K562 (cell line): ENCODE measurements at regions not wholly inside any gene's neighbourhood (a gene's known extent, or its start where the extent isn't known, plus 50 kb on each side); places are given as distances from the start of the nearest gene placed in this dataset.

ENCODE experiments used
- BRCA1 ChIP-seq, 2 experiments: fragments of 450-650 bp in 1 of 2; sonication (generic) in 1 of 2; formaldehyde crosslinking in 1 of 2; IDR thresholded peaks; 2 replicates each; pipeline versions ENCODE4 v1.5.0 to v1.6.1; 2017 to 2020; ENCODE audit warnings: mild to moderate bottlenecking in 1 of 2, missing genetic modification reagents in 1 of 2
- EGR1 ChIP-seq: fragments of 450-650 bp; conservative IDR thresholded peaks from 2 replicates; pipeline ENCODE4 v1.6.1; 2017; ENCODE audit warnings: mild to moderate bottlenecking
- ETV6 ChIP-seq, 3 experiments: fragments of 150-350 bp in 1 of 3; sonication (generic) in 1 of 3; formaldehyde crosslinking in 1 of 3; IDR thresholded peaks; 2 replicates each; pipeline versions ENCODE4 v1.6.1 to v1.8.0; 2014 to 2022; ENCODE audit warnings: borderline replicate concordance in 2 of 3, low read depth in 2 of 3, antibody characterized with exemption in 1 of 3, low read length in 1 of 3, mild to moderate bottlenecking in 1 of 3, missing genetic modification reagents in 1 of 3
- KLF10 ChIP-seq: fragments of 250-450 bp; sonication (Bioruptor Pico); IDR thresholded peaks from 2 replicates; pipeline ENCODE4 v1.6.1; 2021; ENCODE audit warnings: matching md5 sums
- MEIS2 ChIP-seq: fragments of 450-650 bp; IDR thresholded peaks from 2 replicates; pipeline ENCODE4 v1.6.1; 2014; ENCODE audit warnings: mild to moderate bottlenecking; ENCODE audit not compliant: partially characterized antibody
- POLR2AphosphoS5 ChIP-seq: IDR thresholded peaks from 2 replicates; pipeline ENCODE4 v1.6.1; 2011; ENCODE audit warnings: mild to moderate bottlenecking, low read depth, low read length, moderate library complexity; ENCODE audit not compliant: control insufficient read depth, insufficient read depth
- SMAD2 ChIP-seq: fragments of 150-350 bp; IDR thresholded peaks from 2 replicates; pipeline ENCODE4 v1.6.1; 2014; ENCODE audit warnings: low read depth, mild to moderate bottlenecking, low read length
- SP2 ChIP-seq: IDR thresholded peaks from 2 replicates; pipeline ENCODE4 v1.6.1; 2011; ENCODE audit warnings: mild to moderate bottlenecking, low read depth, low read length, moderate library complexity; ENCODE audit not compliant: poor library complexity, severe bottlenecking; ENCODE audit errors: extremely low read depth
- SRSF3 ChIP-seq: fragments of 200-400 bp; formaldehyde crosslinking; IDR thresholded peaks from 2 replicates; pipeline ENCODE4 v1.6.1; 2016; ENCODE audit warnings: mild to moderate bottlenecking, low read length, moderate library complexity; ENCODE audit not compliant: insufficient read depth
- TARDBP ChIP-seq: fragments of 450-650 bp; IDR thresholded peaks from 2 replicates; pipeline ENCODE4 v1.6.1; 2016
- TRIM24 ChIP-seq, 2 experiments: fragments of 450-650 bp; IDR thresholded peaks; 2 replicates each; pipeline ENCODE4 v1.6.1; 2016
- TF ChIP-seq, protein P1 (sequence below): sonication (generic); formaldehyde crosslinking; IDR thresholded peaks from 2 replicates; pipeline ENCODE4 v1.5.0; 2020; ENCODE audit warnings: missing genetic modification reagents

DNA sequence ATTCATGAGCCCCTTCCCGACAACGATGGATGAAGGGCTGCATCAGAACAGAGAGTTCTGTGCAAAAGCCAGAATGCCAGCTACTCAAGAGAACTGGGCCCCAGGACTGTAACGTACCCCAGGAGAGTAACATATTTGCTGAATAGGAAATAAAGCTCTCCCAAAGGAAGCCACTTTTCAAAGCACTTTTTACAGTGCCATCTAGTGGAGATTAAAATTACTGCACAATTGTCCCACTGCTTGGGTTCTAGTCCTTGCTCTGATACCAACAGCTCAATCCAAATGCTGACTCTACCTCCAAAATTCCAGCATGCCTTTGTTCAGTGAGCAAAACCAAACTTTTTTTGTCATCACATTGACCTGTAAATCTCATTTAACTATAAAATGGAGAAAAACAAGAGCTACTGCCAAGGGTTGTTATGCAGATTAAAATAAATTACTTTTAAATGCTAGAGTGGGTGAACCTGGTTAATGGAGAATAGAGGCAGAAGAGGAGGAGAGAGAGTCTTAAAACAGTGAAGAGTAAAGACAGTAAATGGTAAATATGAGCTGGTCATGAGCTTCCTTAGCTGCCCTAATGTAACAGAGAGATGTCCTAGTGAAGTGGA lies 87.6 kb upstream of the FSHB start:
- no peak for TF ChIP-seq SRSF3
- TF ChIP-seq KLF10 (CRISPR knock-in tag): no peak
- TF ChIP-seq SMAD2: no peak
- TF ChIP-seq POLR2AphosphoS5: no peak
- no peak for TF ChIP-seq BRCA1 (IDR thresholded peaks at IDR 0.05)
- no peak for TF ChIP-seq BRCA1 (CRISPR knock-in tag; IDR thresholded peaks at IDR 0.05)
- no peak for TF ChIP-seq MEIS2
- TF ChIP-seq TARDBP: no peak
- no peak for TF ChIP-seq ETV6 (IDR thresholded peaks at IDR 0.05; ENCODE audit: borderline replicate concordance in 1 of 2, low read depth in 2 of 2, low read length in 1 of 2)
- TF ChIP-seq ETV6 (CRISPR knock-in tag; IDR thresholded peaks at IDR 0.05; ENCODE audit: borderline replicate concordance): no peak
- TF ChIP-seq TRIM24 (IDR thresholded peaks at IDR 0.05): no peak
- TF ChIP-seq, protein P1, sequence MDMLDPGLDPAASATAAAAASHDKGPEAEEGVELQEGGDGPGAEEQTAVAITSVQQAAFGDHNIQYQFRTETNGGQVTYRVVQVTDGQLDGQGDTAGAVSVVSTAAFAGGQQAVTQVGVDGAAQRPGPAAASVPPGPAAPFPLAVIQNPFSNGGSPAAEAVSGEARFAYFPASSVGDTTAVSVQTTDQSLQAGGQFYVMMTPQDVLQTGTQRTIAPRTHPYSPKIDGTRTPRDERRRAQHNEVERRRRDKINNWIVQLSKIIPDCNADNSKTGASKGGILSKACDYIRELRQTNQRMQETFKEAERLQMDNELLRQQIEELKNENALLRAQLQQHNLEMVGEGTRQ (CRISPR knock-in tag): no peak
- no peak for TF ChIP-seq SP2
- TF ChIP-seq EGR1: no peak
